BJ (cell line): ENCODE measurements at regions not wholly inside any gene's neighbourhood (a gene's known extent, or its start where the extent isn't known, plus 50 kb on each side); places are given as distances from the start of the nearest gene placed in this dataset.

Experiments
- CTCF ChIA-PET: fragments of 350-600 bp; formaldehyde crosslinking; extraction: SDS; loops from one replicate; lab custom pipeline; 2021; ENCODE audit warnings: antibody characterized with exemption, inconsistent platforms; lab: Yijun Ruan, JAX
- POLR2A ChIA-PET: fragments of 300-600 bp; sonication (Branson Sonifier 250); formaldehyde crosslinking; extraction: SDS; loops from one replicate; lab custom pipeline; 2021; ENCODE audit warnings: antibody characterized with exemption; lab: Charles Lee
- DNase-seq: peaks from one replicate; pipeline ENCODE4 v3.0.0-alpha.2; 2011; ENCODE audit warnings: low read depth
- H3K27me3 ChIP-seq: 2 replicates; pipeline ENCODE4 v1.6.0; 2011; ENCODE audit warnings: low read length; ENCODE audit not compliant: control insufficient read depth, insufficient read depth
- H3K36me3 ChIP-seq: 2 replicates; pipeline ENCODE4 v1.5.1; 2011; ENCODE audit warnings: low read length; ENCODE audit not compliant: control insufficient read depth, insufficient read depth
- H3K4me3 ChIP-seq: 2 replicates; pipeline ENCODE4 v1.5.1; 2011; ENCODE audit warnings: low read depth, mild to moderate bottlenecking, control low read depth, low read length
- TF ChIP-seq, protein P1 (sequence below): IDR thresholded peaks from 2 replicates; pipeline ENCODE4 v1.5.1; 2011; ENCODE audit warnings: low read depth, mild to moderate bottlenecking, control low read depth, inconsistent platforms, low read length, moderate library complexity; ENCODE audit not compliant: insufficient read depth

DNA sequence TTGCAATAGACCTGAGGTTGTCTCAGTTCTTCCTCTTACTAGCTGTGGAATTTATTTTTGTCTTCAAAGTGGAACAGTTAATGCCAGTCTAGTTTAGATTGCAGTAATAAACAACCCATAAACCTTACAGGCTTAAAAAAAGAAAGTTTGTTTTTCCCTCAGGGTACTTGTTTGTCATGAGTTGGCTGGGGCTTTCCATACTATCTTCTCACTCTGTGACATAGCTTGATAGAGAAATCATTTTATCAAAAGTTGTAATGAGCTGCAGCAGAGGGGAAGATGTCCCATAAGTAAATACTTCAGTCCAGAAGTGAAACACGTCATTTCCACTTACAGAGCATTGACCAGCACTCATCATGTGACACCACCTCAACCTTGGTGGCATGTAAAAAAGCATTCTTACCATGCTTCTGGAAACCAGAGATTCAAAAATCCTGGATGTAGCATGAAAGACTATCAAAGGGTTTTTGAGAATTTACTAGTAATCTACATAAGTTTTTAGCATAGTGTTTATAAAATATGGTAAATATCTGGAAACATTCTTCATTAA is 62.8 kb upstream of the COL11A1 start:
- H3K36me3 ChIP-seq: no peaks in the 10 kb centered on the region
- CTCF ChIA-PET: interaction anchor here (1.2 kb wide), 1 partner anchor 45 kb away, joined by 5 read pairs; no protein-coding TSS in a partner anchor
- no peak overlapping the region for H3K4me3 ChIP-seq
- no peak for DNase-seq
- H3K27me3 ChIP-seq: no peaks in the 10 kb centered on the region
- POLR2A ChIA-PET: no interaction called here
- TF ChIP-seq, protein P1, sequence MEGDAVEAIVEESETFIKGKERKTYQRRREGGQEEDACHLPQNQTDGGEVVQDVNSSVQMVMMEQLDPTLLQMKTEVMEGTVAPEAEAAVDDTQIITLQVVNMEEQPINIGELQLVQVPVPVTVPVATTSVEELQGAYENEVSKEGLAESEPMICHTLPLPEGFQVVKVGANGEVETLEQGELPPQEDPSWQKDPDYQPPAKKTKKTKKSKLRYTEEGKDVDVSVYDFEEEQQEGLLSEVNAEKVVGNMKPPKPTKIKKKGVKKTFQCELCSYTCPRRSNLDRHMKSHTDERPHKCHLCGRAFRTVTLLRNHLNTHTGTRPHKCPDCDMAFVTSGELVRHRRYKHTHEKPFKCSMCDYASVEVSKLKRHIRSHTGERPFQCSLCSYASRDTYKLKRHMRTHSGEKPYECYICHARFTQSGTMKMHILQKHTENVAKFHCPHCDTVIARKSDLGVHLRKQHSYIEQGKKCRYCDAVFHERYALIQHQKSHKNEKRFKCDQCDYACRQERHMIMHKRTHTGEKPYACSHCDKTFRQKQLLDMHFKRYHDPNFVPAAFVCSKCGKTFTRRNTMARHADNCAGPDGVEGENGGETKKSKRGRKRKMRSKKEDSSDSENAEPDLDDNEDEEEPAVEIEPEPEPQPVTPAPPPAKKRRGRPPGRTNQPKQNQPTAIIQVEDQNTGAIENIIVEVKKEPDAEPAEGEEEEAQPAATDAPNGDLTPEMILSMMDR: no peak

DNA sequence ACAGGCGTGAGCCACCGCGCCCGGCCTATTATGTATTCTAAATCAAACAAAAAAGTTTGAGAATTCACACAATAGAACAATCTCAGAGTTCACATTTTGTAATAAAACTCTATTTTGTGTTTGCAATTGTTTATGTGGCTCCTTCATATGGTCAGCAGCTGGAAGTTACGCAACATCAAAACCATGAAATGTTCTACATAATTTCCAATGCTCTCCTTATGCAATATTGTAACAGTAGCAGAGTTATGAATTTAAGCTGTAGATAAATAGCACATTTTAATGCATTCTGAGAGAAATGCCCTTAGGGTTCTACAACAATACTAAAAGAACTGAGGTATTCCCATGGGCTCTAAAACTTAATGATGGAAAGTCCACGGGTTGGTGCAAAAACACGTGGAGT is 62.3 kb upstream of the COL11A1 start:
- ChIA-PET CTCF (interaction anchor here (1.2 kb wide), 1 partner anchor 46 kb away, joined by 5 read pairs; no protein-coding TSS in a partner anchor), POLR2A (no interaction called here)
- no peak for DNase-seq
- no peaks in the 10 kb centered on the region for H3K36me3 ChIP-seq
- H3K4me3 ChIP-seq: no peak overlapping the region
- TF ChIP-seq, protein P1: no peak
- H3K27me3 ChIP-seq: no peaks in the 10 kb centered on the region

DNA sequence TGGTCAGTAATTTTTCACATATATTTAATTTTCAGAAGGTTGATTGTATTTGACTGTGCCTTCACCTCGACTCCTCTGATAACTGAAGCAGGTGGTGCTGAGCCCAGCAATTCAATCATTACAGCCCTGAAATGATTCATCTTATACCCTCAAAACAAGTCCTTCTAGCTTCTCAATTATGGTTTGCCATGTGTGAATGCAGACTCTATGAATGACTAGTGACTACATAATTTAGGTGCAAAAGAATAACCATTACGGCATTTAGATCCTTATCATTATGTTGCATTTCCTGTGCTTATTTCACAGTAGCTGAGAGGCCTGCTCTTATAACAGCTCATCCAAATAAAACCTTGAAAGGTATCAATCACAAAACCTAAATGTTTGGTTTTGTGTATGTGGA is 54.0 kb upstream of the COL11A1 start:
- DNase-seq: no peak
- no peak overlapping the region for H3K4me3 ChIP-seq
- CTCF ChIA-PET: no interaction called here
- TF ChIP-seq, protein P1: no peak
- no peaks in the 10 kb centered on the region for H3K27me3 ChIP-seq
- POLR2A ChIA-PET: no interaction called here
- H3K36me3 ChIP-seq: no peaks in the 10 kb centered on the region

- DNase-seq: no peak
- TF ChIP-seq, protein P1: no peak
- ChIA-PET POLR2A (no interaction called here), CTCF (interaction anchor here (1.1 to 1.7 kb wide), 3 partner anchors 9 to 301 kb away, joined by 3 to 4 read pairs (median 3); no protein-coding TSS in a partner anchor)
- Histone ChIP-seq H3K36me3 (no peaks in the 10 kb centered on the region), H3K4me3 (no peak overlapping the region), H3K27me3 (no peaks in the 10 kb centered on the region)
Measured at GRCh38 chr1:103160281-103160680, 52.0 kb upstream of the COL11A1 start.
